ENCODE measurements at regions not wholly inside any gene's neighbourhood (a gene's known extent, or its start where the extent isn't known, plus 50 kb on each side); places are given as distances from the start of the nearest gene placed in this dataset.

DNA sequence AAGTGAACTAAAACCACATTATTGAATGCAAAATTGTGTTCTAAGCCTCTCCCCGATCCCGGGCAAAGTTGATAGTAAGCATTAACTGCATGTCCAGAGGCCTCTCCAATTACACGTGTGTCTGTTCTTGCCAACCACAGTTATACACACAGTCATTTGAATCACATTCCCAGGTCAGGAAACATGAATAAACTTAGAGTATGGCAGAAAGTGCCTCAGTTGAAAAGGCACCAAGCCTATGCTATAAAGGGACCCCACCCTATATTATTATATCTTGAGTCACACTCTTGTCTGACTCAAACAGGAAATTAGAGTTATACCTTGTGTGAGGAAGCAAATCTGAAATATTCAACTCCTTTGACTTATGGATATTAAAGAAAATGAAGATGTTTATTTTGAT, 128.3 kb upstream of the STXBP6 start:
- TF ChIP-seq CTCF (IDR thresholded peaks at IDR 0.05), result no peak
- no peak for TF ChIP-seq POLR2A (IDR thresholded peaks at IDR 0.05)
